ENCODE measurements at regions not wholly inside any gene's neighbourhood (a gene's known extent, or its start where the extent isn't known, plus 50 kb on each side); places are given as distances from the start of the nearest gene placed in this dataset.

DNA sequence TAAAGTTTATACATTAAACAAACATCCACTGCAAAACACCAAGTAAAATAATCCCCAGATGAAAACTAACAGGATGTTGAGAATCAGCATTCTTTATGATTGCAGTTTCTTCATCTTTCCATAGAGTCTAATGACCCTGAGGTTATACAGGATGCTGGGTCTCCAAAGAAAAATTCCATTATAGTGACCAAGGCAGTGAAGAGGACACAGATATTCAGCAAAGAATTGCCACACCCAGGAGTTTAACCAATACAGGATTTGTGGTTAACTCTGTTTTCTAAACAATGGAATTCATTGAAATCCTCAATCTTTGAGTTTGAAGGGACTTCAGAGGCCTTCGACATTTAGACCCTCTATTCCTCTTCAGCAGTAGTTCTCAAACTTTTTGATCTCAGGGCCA, 76.2 kb upstream of the ESX1 start:
- TF ChIP-seq CTCF (IDR thresholded peaks at IDR 0.05; ENCODE audit: low read depth, low read length), result no peak
- no peak for TF ChIP-seq EZH2phosphoT487 (IDR thresholded peaks at IDR 0.05; ENCODE audit: low read depth)

Measured in OCI-LY3 (cell line).